ENCODE measurements at regions not wholly inside any gene's neighbourhood (a gene's known extent, or its start where the extent isn't known, plus 50 kb on each side); places are given as distances from the start of the nearest gene placed in this dataset.

GRCh38 chr5:154686490-154686889, 68.7 kb upstream of the LARP1 start:
- Histone ChIP-seq H3K9me3 (ENCODE audit: low read depth, low read length) (no peaks in the 10 kb centered on the region), H3K27ac (ENCODE audit: low read depth, low read length) (no peak overlapping the region), H3K27me3 (ENCODE audit: insufficient read depth, low read length) (no peaks in the 10 kb centered on the region), H3K4me1 (ENCODE audit: insufficient read depth, low read length) (peaks cover 6% of the 10 kb centered on the region), H3K4me3 (ENCODE audit: insufficient read depth, low read length) (no peak overlapping the region), H3K79me2 (ENCODE audit: insufficient read depth, low read length) (no peaks in the 10 kb centered on the region), H3K36me3 (ENCODE audit: insufficient read depth, low read length) (no peaks in the 10 kb centered on the region), H3K4me2 (ENCODE audit: insufficient read depth, low read length) (no peak overlapping the region), H4K20me1 (ENCODE audit: insufficient read depth, low read length) (no peaks in the 10 kb centered on the region), H2AFZ (ENCODE audit: low read length) (no peak overlapping the region)
- TF ChIP-seq, protein P1, sequence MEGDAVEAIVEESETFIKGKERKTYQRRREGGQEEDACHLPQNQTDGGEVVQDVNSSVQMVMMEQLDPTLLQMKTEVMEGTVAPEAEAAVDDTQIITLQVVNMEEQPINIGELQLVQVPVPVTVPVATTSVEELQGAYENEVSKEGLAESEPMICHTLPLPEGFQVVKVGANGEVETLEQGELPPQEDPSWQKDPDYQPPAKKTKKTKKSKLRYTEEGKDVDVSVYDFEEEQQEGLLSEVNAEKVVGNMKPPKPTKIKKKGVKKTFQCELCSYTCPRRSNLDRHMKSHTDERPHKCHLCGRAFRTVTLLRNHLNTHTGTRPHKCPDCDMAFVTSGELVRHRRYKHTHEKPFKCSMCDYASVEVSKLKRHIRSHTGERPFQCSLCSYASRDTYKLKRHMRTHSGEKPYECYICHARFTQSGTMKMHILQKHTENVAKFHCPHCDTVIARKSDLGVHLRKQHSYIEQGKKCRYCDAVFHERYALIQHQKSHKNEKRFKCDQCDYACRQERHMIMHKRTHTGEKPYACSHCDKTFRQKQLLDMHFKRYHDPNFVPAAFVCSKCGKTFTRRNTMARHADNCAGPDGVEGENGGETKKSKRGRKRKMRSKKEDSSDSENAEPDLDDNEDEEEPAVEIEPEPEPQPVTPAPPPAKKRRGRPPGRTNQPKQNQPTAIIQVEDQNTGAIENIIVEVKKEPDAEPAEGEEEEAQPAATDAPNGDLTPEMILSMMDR (IDR thresholded peaks at IDR 0.05; ENCODE audit: extremely low read depth, low read depth, low read length), result no peak
- no peak for DNase-seq (ENCODE audit: insufficient read length, low spot score, missing footprints)

GRCh38 chr5:154683101-154683880, 71.9 kb upstream of the LARP1 start:
- Histone ChIP-seq H3K36me3 (ENCODE audit: insufficient read depth, low read length) (no peaks in the 10 kb centered on the region), H4K20me1 (ENCODE audit: insufficient read depth, low read length) (no peaks in the 10 kb centered on the region), H3K4me2 (ENCODE audit: insufficient read depth, low read length) (peak overlapping the region; percentile 76), H3K27me3 (ENCODE audit: insufficient read depth, low read length) (no peaks in the 10 kb centered on the region), H3K4me1 (ENCODE audit: insufficient read depth, low read length) (peaks cover 3% of the 10 kb centered on the region), H3K9me3 (ENCODE audit: low read depth, low read length) (no peaks in the 10 kb centered on the region), H3K4me3 (ENCODE audit: insufficient read depth, low read length) (peak overlapping the region; percentile 78), H3K27ac (ENCODE audit: low read depth, low read length) (no peak overlapping the region), H2AFZ (ENCODE audit: low read length) (peak overlapping the region; percentile 80), H3K79me2 (ENCODE audit: insufficient read depth, low read length) (no peaks in the 10 kb centered on the region)
- TF ChIP-seq, protein P1 (IDR thresholded peaks at IDR 0.05; ENCODE audit: extremely low read depth, low read depth, low read length), result no peak
- DNase-seq (ENCODE audit: insufficient read length, low spot score, missing footprints), result no peak

- no peak for DNase-seq (ENCODE audit: insufficient read length, low spot score, missing footprints)
- no peak overlapping the region for H2AFZ ChIP-seq (ENCODE audit: low read length)
- TF ChIP-seq, protein P1 (IDR thresholded peaks at IDR 0.05; ENCODE audit: extremely low read depth, low read depth, low read length), result no peak
Observed at GRCh38 chr5:154679501-154679900, 75.7 kb upstream of the LARP1 start.

GRCh38 chr5:154677921-154678320, 77.3 kb upstream of the LARP1 start:
- Histone ChIP-seq H3K9me3 (ENCODE audit: low read depth, low read length) (no peaks in the 10 kb centered on the region), H4K20me1 (ENCODE audit: insufficient read depth, low read length) (no peaks in the 10 kb centered on the region), H3K27me3 (ENCODE audit: insufficient read depth, low read length) (no peaks in the 10 kb centered on the region), H3K4me3 (ENCODE audit: insufficient read depth, low read length) (no peak overlapping the region), H3K36me3 (ENCODE audit: insufficient read depth, low read length) (no peaks in the 10 kb centered on the region), H3K4me2 (ENCODE audit: insufficient read depth, low read length) (no peak overlapping the region), H3K79me2 (ENCODE audit: insufficient read depth, low read length) (no peaks in the 10 kb centered on the region), H3K27ac (ENCODE audit: low read depth, low read length) (no peak overlapping the region), H2AFZ (ENCODE audit: low read length) (no peak overlapping the region), H3K4me1 (ENCODE audit: insufficient read depth, low read length) (no peaks in the 10 kb centered on the region)
- no peak for DNase-seq (ENCODE audit: insufficient read length, low spot score, missing footprints)
- TF ChIP-seq, protein P1 (IDR thresholded peaks at IDR 0.05; ENCODE audit: extremely low read depth, low read depth, low read length), result no peak

More at GRCh38 chr5:154679501-154679900, 75.7 kb upstream of the LARP1 start:
- Histone ChIP-seq H4K20me1 (ENCODE audit: insufficient read depth, low read length) (no peaks in the 10 kb centered on the region), H3K27me3 (ENCODE audit: insufficient read depth, low read length) (no peaks in the 10 kb centered on the region), H3K79me2 (ENCODE audit: insufficient read depth, low read length) (no peaks in the 10 kb centered on the region), H3K9me3 (ENCODE audit: low read depth, low read length) (no peaks in the 10 kb centered on the region), H3K4me1 (ENCODE audit: insufficient read depth, low read length) (peaks cover 3% of the 10 kb centered on the region), H3K4me3 (ENCODE audit: insufficient read depth, low read length) (no peak overlapping the region), H3K27ac (ENCODE audit: low read depth, low read length) (no peak overlapping the region), H3K36me3 (ENCODE audit: insufficient read depth, low read length) (no peaks in the 10 kb centered on the region), H3K4me2 (ENCODE audit: insufficient read depth, low read length) (no peak overlapping the region)
